ENCODE measurements at regions not wholly inside any gene's neighbourhood (a gene's known extent, or its start where the extent isn't known, plus 50 kb on each side); places are given as distances from the start of the nearest gene placed in this dataset.

DNA sequence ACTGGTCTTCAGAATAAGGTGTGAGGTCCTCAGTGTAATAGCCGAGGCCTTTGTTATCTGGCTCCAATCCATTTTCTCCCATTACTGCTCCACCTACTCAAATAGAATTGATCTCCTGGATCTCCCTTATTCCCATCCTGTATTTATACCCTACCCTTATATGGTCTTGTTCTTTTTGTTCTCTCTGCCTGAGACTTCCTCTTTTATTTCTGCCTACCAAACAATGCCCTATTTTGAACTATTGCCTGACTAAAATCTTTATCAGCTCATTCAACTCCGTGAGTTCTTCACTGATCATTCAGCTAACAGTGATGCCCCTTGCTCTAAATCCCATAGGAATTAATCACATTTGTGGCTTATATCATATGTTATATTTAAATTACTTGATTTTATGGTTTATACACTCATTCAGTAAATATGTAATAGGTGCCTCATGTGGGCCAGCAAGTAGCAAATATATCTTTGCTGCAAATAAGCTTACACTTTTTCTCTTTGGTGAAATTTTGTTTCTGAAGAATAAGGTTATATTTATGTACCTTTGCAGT lies 417.5 kb upstream of the MEF2C start:
- DNase-seq (ENCODE audit: low spot score) = no peak

GRCh38 chr5:89299998-89300397 lies 417.0 kb upstream of the MEF2C start:
- no peak for DNase-seq (ENCODE audit: low spot score)

DNA sequence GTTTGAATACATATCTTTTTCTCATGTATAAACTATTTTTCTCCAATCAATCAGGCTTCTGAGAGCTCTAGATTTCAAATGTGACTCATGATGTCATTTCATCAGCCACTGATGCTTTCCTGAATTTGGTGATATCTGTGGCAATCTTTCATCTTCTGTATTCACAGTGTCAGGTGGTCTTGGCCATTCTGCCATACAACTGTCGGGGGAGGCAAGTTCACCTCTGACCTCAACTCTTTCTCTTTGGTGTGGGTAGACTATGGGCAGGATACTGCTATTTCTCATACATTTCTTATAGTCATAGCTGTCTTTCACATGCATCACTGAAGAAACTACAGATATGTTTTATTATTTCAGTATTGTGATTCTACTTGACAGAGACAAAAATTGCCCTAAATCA lies 414.1 kb upstream of the MEF2C start:
- DNase-seq (ENCODE audit: low spot score) = no peak

GRCh38 chr5:89293810-89294209 lies 410.8 kb upstream of the MEF2C start:
- DNase-seq (ENCODE audit: low spot score) = no peak

GRCh38 chr5:89292487-89292886 lies 409.5 kb upstream of the MEF2C start:
- DNase-seq (ENCODE audit: low spot score) = no peak

- no peak for DNase-seq (ENCODE audit: low spot score)
These were observed 406.6 kb upstream of the MEF2C start for GRCh38 chr5:89289604-89290003.

DNA sequence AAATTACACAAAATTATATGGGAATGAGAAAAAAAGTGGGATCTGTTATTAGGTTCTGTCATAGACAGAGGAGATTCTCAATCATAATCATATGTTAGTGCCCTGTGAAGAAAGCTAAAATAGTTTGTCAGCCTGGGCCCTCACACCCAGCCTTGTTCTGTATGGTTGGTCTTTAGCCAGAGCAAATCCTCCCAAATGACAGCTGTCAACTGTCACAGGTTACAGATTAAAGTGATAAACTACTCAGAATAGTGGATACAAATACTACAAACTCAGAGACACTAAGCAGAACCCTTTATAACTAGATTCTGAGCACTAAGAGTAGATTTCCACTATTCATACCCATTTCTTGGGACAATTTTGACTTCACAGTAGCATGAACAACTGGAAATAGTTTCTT lies 405.0 kb upstream of the MEF2C start:
- no peak for DNase-seq (ENCODE audit: low spot score)

- DNase-seq (ENCODE audit: low spot score) = no peak
These were observed 403.3 kb upstream of the MEF2C start for GRCh38 chr5:89286320-89286719.

GRCh38 chr5:89283728-89284493 lies 400.9 kb upstream of the MEF2C start:
- no peak for DNase-seq (ENCODE audit: low spot score)

- DNase-seq (ENCODE audit: low spot score) = no peak
These were observed 399.8 kb upstream of the MEF2C start for GRCh38 chr5:89282554-89283510.

- no peak for DNase-seq (ENCODE audit: low spot score)
These were observed 399.0 kb upstream of the MEF2C start for GRCh38 chr5:89281766-89282553.

GRCh38 chr5:89281211-89281610 lies 398.2 kb upstream of the MEF2C start:
- no peak for DNase-seq (ENCODE audit: low spot score)

GRCh38 chr5:89280103-89281037 lies 397.4 kb upstream of the MEF2C start:
- DNase-seq (ENCODE audit: low spot score) = no peak

GRCh38 chr5:89279391-89280036 lies 396.5 kb upstream of the MEF2C start:
- DNase-seq (ENCODE audit: low spot score) = no peak

DNA sequence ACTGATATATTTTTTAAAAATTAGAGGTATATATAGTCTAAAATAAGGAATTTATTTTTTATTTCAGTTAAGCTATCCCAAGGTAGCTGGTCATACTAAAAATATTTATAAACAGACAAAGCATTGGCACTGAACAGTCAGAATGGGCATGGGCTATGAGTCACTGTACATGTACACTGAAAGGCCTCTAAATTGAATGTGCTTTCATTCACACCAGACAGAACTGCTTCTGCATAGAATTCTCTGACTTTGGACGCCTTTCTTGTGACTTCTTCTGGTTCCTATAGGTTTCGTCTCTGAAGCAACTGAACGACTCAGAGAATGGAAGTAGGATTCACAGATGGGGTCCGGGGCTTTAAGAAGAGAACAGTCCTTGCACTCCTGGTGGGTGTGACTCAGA lies 394.8 kb upstream of the MEF2C start:
- no peak for DNase-seq (ENCODE audit: low spot score)

- DNase-seq (ENCODE audit: low spot score) = no peak
These were observed 393.8 kb upstream of the MEF2C start for GRCh38 chr5:89276566-89277305.

DNA sequence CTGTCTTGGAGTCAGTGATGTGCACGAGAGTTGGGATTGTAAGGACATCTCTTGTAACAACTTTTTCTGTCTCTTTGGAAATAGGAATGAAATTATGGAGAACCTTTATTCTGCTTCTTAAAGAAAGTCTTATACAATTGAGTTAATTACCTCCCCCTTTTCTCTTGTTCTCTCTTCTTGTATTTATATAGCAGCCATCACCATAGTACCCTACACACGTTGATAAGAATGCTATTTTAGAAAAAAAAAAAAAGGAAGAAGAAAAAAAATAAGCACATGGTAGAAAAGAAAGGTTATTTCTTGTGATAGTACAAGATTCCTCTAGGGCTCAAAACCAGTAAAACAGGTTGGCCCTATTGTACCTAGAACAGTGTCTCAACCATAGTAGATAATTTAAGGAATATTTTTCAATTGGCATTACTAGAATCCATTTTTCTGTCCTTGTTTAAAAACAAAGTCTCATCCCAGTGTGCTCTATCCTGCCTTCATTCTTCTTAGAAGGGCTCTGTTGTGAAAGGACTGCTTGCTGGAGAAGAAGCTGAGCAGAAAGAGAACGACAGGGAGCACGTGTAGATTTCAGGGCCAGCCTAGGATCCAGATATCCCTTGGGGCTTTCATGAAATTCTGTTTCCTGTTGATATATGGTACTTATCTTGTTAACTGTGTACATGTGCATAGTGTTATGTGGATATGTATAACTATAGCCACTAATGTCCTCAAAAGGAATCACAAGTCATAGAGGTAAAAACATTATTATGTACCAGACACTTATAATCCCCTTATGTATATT lies 392.3 kb upstream of the MEF2C start:
- DNase-seq (ENCODE audit: low spot score) = no peak

DNA sequence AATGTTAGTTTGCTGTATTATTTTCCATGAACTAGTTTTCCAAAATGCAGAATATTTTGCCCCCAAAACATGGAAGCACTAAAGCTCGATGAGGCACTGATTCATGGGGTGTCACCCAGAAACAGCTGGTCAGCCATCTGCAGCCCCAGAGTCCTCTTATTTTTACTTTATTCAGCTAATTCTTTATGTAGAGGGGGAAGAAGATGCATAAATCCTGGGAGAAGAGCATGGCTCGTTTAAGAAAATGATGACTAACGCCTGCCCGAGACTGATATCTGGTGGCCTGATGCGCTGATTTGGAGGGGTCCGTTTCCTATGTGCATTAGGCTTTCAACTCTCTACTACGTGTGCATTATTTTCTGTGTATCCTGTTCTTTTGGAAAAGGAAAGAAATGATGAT lies 390.3 kb upstream of the MEF2C start:
- no peak for DNase-seq (ENCODE audit: low spot score)

GRCh38 chr5:89270901-89271300 lies 387.9 kb upstream of the MEF2C start:
- DNase-seq (ENCODE audit: low spot score) = no peak
